ENCODE measurements at regions not wholly inside any gene's neighbourhood (a gene's known extent, or its start where the extent isn't known, plus 50 kb on each side); places are given as distances from the start of the nearest gene placed in this dataset.

DNA sequence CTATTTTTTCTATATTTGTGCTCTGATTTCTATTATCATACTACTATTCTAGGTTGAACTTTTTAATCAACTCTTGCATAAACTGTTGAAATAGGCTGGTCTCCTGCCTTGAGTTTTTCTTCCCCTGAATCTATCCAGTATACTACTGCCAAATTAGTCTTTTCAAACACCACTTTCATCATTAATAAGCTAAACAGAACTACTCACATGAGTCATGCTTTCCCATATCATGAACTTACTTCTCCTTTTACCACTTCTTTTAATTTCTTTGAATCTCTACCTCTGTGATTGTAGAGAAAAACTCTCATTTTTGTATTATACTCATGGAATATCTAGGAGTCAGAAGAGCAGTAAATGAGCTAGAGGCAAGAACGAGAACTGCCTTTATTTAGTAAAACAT lies 340.3 kb upstream of the PDE3A start (continued):
- TF ChIP-seq, protein P1, sequence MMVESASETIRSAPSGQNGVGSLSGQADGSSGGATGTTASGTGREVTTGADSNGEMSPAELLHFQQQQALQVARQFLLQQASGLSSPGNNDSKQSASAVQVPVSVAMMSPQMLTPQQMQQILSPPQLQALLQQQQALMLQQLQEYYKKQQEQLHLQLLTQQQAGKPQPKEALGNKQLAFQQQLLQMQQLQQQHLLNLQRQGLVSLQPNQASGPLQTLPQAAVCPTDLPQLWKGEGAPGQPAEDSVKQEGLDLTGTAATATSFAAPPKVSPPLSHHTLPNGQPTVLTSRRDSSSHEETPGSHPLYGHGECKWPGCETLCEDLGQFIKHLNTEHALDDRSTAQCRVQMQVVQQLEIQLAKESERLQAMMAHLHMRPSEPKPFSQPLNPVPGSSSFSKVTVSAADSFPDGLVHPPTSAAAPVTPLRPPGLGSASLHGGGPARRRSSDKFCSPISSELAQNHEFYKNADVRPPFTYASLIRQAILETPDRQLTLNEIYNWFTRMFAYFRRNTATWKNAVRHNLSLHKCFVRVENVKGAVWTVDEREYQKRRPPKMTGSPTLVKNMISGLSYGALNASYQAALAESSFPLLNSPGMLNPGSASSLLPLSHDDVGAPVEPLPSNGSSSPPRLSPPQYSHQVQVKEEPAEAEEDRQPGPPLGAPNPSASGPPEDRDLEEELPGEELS (CRISPR knock-in tag; IDR thresholded peaks at IDR 0.05): no peak
- TF ChIP-seq, protein P2, sequence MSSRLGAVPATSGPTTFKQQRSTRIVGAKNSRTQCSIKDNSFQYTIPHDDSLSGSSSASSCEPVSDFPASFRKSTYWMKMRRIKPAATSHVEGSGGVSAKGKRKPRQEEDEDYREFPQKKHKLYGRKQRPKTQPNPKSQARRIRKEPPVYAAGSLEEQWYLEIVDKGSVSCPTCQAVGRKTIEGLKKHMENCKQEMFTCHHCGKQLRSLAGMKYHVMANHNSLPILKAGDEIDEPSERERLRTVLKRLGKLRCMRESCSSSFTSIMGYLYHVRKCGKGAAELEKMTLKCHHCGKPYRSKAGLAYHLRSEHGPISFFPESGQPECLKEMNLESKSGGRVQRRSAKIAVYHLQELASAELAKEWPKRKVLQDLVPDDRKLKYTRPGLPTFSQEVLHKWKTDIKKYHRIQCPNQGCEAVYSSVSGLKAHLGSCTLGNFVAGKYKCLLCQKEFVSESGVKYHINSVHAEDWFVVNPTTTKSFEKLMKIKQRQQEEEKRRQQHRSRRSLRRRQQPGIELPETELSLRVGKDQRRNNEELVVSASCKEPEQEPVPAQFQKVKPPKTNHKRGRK (CRISPR knock-in tag; IDR thresholded peaks at IDR 0.05; ENCODE audit: borderline replicate concordance): no peak

DNA sequence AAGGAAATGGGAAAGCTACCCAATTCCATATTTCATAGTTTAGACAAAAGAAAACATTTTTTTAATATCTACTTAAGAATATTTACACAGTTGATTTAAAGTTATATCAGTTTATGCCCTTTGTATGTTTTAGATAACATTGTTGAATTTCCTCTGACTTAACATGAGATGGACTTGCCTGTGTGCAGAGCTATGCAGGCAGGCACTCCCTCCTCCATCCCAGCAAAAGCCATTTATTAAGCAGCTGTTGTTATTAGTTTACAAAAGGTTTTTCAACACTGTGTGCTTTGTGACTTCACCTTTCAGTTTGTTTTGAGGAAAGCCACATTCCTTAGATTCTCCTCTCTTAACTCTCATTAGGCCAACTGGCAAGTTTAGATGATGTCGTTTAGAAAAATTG lies 337.5 kb upstream of the PDE3A start:
- TF ChIP-seq, protein P3, sequence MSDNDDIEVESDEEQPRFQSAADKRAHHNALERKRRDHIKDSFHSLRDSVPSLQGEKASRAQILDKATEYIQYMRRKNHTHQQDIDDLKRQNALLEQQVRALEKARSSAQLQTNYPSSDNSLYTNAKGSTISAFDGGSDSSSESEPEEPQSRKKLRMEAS (CRISPR knock-in tag; IDR thresholded peaks at IDR 0.05): no peak
- TF ChIP-seq SP1 (CRISPR knock-in tag; conservative IDR thresholded peaks at IDR 0.05) (no peak), ZNF671 (CRISPR knock-in tag; IDR thresholded peaks at IDR 0.05) (no peak), MYBL2 (CRISPR knock-in tag; IDR thresholded peaks at IDR 0.05) (no peak)
- TF ChIP-seq, protein P4, sequence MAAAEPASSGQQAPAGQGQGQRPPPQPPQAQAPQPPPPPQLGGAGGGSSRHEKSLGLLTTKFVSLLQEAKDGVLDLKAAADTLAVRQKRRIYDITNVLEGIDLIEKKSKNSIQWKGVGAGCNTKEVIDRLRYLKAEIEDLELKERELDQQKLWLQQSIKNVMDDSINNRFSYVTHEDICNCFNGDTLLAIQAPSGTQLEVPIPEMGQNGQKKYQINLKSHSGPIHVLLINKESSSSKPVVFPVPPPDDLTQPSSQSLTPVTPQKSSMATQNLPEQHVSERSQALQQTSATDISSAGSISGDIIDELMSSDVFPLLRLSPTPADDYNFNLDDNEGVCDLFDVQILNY (CRISPR knock-in tag; IDR thresholded peaks at IDR 0.05): no peak
- TF ChIP-seq, protein P2 (CRISPR knock-in tag; IDR thresholded peaks at IDR 0.05; ENCODE audit: borderline replicate concordance): no peak
- Mint-ChIP-seq H3K27me3 (ENCODE audit: low read depth) (no peaks in the 10 kb centered on the region), H3K9me3 (no peaks in the 10 kb centered on the region), H3K27ac (0 out of 2 replicates have a peak overlapping the region, but pooled peaks have one; percentile 36), H3K36me3 (no peaks in the 10 kb centered on the region), H3K4me1 (peaks cover 4% of the 10 kb centered on the region; the same call in 1 of the 2 replicates), H3K4me3 (no peak overlapping the region)
- ATAC-seq (no peak), DNase-seq (ENCODE audit: low spot score) (no peak)
- ChIA-PET CTCF (interaction anchor here (0.5 kb wide), 1 partner anchor 16 kb away, joined by 3 read pairs; no protein-coding TSS in a partner anchor), POLR2A (no interaction called here)

DNA sequence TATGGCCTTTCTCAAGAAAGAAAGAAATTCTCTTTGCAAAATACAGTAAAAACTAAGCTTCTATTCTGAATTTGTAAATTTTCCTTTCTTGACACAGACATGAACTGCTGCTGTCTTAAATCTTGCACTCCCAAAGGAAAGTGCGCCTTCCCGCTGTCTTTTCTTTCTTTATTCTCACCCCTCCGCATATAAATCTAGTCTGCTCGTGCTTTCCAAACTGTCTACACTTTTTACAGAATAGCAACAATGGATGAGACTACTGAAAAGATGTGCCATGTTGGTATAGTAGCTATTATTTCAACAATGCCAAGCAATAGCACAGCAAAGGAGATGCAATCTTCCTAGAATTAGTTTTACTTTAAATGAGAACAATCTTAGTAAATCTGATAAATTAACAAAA lies 328.8 kb upstream of the PDE3A start:
- POLR2A ChIA-PET: no interaction called here
- no peak overlapping the region for H3K27ac Mint-ChIP-seq
- CTCF ChIA-PET: no interaction called here
- H3K4me3 Mint-ChIP-seq: no peak overlapping the region
- ATAC-seq (no peak), DNase-seq (ENCODE audit: low spot score) (no peak)
- no peaks in the 10 kb centered on the region for H3K27me3 Mint-ChIP-seq (ENCODE audit: low read depth)
- H3K9me3 Mint-ChIP-seq: no peaks in the 10 kb centered on the region
- H3K36me3 Mint-ChIP-seq: no peaks in the 10 kb centered on the region
- H3K4me1 Mint-ChIP-seq: peaks cover 8% of the 10 kb centered on the region
- TF ChIP-seq SMAD4 (CRISPR knock-in tag; IDR thresholded peaks at IDR 0.05) (no peak), ZNF121 (CRISPR knock-in tag; IDR thresholded peaks at IDR 0.05) (no peak), HMGA2 (CRISPR knock-in tag; IDR thresholded peaks at IDR 0.05) (no peak), FOXJ3 (CRISPR knock-in tag; IDR thresholded peaks at IDR 0.05; ENCODE audit: borderline replicate concordance) (no peak), ESRRA (CRISPR knock-in tag; IDR thresholded peaks at IDR 0.05; ENCODE audit: borderline replicate concordance) (no peak), EMX1 (CRISPR knock-in tag; IDR thresholded peaks at IDR 0.05) (no peak), NFYB (CRISPR knock-in tag; conservative IDR thresholded peaks at IDR 0.05; ENCODE audit: low read depth) (no peak), MXD4 (CRISPR knock-in tag; IDR thresholded peaks at IDR 0.05; ENCODE audit: borderline replicate concordance) (no peak)
- TF ChIP-seq, protein P5, sequence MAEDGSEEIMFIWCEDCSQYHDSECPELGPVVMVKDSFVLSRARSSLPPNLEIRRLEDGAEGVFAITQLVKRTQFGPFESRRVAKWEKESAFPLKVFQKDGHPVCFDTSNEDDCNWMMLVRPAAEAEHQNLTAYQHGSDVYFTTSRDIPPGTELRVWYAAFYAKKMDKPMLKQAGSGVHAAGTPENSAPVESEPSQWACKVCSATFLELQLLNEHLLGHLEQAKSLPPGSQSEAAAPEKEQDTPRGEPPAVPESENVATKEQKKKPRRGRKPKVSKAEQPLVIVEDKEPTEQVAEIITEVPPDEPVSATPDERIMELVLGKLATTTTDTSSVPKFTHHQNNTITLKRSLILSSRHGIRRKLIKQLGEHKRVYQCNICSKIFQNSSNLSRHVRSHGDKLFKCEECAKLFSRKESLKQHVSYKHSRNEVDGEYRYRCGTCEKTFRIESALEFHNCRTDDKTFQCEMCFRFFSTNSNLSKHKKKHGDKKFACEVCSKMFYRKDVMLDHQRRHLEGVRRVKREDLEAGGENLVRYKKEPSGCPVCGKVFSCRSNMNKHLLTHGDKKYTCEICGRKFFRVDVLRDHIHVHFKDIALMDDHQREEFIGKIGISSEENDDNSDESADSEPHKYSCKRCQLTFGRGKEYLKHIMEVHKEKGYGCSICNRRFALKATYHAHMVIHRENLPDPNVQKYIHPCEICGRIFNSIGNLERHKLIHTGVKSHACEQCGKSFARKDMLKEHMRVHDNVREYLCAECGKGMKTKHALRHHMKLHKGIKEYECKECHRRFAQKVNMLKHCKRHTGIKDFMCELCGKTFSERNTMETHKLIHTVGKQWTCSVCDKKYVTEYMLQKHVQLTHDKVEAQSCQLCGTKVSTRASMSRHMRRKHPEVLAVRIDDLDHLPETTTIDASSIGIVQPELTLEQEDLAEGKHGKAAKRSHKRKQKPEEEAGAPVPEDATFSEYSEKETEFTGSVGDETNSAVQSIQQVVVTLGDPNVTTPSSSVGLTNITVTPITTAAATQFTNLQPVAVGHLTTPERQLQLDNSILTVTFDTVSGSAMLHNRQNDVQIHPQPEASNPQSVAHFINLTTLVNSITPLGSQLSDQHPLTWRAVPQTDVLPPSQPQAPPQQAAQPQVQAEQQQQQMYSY (CRISPR knock-in tag; IDR thresholded peaks at IDR 0.05): no peak
- TF ChIP-seq, protein P6, sequence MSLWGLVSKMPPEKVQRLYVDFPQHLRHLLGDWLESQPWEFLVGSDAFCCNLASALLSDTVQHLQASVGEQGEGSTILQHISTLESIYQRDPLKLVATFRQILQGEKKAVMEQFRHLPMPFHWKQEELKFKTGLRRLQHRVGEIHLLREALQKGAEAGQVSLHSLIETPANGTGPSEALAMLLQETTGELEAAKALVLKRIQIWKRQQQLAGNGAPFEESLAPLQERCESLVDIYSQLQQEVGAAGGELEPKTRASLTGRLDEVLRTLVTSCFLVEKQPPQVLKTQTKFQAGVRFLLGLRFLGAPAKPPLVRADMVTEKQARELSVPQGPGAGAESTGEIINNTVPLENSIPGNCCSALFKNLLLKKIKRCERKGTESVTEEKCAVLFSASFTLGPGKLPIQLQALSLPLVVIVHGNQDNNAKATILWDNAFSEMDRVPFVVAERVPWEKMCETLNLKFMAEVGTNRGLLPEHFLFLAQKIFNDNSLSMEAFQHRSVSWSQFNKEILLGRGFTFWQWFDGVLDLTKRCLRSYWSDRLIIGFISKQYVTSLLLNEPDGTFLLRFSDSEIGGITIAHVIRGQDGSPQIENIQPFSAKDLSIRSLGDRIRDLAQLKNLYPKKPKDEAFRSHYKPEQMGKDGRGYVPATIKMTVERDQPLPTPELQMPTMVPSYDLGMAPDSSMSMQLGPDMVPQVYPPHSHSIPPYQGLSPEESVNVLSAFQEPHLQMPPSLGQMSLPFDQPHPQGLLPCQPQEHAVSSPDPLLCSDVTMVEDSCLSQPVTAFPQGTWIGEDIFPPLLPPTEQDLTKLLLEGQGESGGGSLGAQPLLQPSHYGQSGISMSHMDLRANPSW (CRISPR knock-in tag; conservative IDR thresholded peaks at IDR 0.05; ENCODE audit: low read depth): no peak
- TF ChIP-seq, protein P7, sequence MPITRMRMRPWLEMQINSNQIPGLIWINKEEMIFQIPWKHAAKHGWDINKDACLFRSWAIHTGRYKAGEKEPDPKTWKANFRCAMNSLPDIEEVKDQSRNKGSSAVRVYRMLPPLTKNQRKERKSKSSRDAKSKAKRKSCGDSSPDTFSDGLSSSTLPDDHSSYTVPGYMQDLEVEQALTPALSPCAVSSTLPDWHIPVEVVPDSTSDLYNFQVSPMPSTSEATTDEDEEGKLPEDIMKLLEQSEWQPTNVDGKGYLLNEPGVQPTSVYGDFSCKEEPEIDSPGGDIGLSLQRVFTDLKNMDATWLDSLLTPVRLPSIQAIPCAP (CRISPR knock-in tag; IDR thresholded peaks at IDR 0.05): no peak
- TF ChIP-seq, protein P8, sequence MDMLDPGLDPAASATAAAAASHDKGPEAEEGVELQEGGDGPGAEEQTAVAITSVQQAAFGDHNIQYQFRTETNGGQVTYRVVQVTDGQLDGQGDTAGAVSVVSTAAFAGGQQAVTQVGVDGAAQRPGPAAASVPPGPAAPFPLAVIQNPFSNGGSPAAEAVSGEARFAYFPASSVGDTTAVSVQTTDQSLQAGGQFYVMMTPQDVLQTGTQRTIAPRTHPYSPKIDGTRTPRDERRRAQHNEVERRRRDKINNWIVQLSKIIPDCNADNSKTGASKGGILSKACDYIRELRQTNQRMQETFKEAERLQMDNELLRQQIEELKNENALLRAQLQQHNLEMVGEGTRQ (CRISPR knock-in tag; IDR thresholded peaks at IDR 0.05): no peak
